GM23338 (cell line): ENCODE measurements at regions not wholly inside any gene's neighbourhood (a gene's known extent, or its start where the extent isn't known, plus 50 kb on each side); places are given as distances from the start of the nearest gene placed in this dataset.

ENCODE experiments used
- CREB1 ChIP-seq: fragments of 250-450 bp; sonication (Bioruptor Pico); IDR thresholded peaks from 2 replicates; pipeline ENCODE4 v1.5.0; 2020; ENCODE audit warnings: low read depth, mild to moderate bottlenecking, moderate library complexity
- EZH2 ChIP-seq: fragments of 200-600 bp; sonication (generic); IDR thresholded peaks from one replicate; pipeline ENCODE4 v1.8.0; 2017; ENCODE audit warnings: antibody characterized with exemption, mild to moderate bottlenecking, low read depth; ENCODE audit not compliant: unreplicated experiment
- EZH2phosphoT487 ChIP-seq: fragments of 200-600 bp; sonication (generic); IDR thresholded peaks from one replicate; pipeline ENCODE4 v1.8.1; 2018; ENCODE audit warnings: antibody characterized with exemption; ENCODE audit not compliant: unreplicated experiment
- JUNB ChIP-seq: IDR thresholded peaks from one replicate; pipeline ENCODE4 v1.6.1; 2016; ENCODE audit warnings: antibody characterized with exemption; ENCODE audit not compliant: unreplicated experiment
- NANOG ChIP-seq: IDR thresholded peaks from 2 replicates; pipeline ENCODE4 v1.6.1; 2016; ENCODE audit warnings: antibody characterized with exemption, borderline replicate concordance
- POLR2AphosphoS5 ChIP-seq: IDR thresholded peaks from 2 replicates; pipeline ENCODE4 v1.6.1; 2016; ENCODE audit warnings: antibody characterized with exemption, low read depth
- TF ChIP-seq, protein P1 (sequence below), 2 experiments: fragments of 200-600 bp in 1 of 2; sonication (generic) in 1 of 2; conservative IDR thresholded peaks; 2 replicates each; pipeline versions ENCODE4 v1.5.1 to v1.6.1; 2016 to 2017; ENCODE audit warnings: antibody characterized with exemption in 2 of 2, low read depth in 2 of 2, mild to moderate bottlenecking in 2 of 2, moderate library complexity in 1 of 2
- TF ChIP-seq, protein P2 (sequence below): IDR thresholded peaks from one replicate; pipeline ENCODE4 v1.6.1; 2018; ENCODE audit warnings: antibody characterized with exemption; ENCODE audit not compliant: unreplicated experiment

DNA sequence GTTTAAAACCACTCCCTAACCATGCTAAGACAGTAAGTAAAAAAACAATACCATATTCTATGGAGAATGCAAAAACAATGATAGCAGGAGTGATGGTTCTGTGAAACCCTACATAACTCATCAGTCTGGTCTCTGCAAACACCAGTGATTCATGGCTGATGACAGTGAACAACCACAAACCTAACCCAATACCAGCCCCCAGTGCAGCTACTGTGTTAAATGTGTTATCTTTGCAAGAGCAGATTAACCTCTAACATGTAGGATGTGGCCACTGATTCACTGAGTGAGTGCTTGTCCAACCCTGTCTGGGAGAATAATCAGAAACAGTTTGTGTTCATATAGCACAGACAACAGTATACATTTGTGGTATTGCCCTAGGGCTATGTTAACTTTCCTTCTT is 100.2 kb upstream of the COG2 start:
- TF ChIP-seq CREB1 (CRISPR knock-in tag) (no peak), EZH2phosphoT487 (no peak), EZH2 (no peak), JUNB (no peak), POLR2AphosphoS5 (no peak), NANOG (no peak)
- TF ChIP-seq, protein P1, sequence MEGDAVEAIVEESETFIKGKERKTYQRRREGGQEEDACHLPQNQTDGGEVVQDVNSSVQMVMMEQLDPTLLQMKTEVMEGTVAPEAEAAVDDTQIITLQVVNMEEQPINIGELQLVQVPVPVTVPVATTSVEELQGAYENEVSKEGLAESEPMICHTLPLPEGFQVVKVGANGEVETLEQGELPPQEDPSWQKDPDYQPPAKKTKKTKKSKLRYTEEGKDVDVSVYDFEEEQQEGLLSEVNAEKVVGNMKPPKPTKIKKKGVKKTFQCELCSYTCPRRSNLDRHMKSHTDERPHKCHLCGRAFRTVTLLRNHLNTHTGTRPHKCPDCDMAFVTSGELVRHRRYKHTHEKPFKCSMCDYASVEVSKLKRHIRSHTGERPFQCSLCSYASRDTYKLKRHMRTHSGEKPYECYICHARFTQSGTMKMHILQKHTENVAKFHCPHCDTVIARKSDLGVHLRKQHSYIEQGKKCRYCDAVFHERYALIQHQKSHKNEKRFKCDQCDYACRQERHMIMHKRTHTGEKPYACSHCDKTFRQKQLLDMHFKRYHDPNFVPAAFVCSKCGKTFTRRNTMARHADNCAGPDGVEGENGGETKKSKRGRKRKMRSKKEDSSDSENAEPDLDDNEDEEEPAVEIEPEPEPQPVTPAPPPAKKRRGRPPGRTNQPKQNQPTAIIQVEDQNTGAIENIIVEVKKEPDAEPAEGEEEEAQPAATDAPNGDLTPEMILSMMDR (conservative IDR thresholded peaks at IDR 0.05; ENCODE audit: low read depth in 2 of 2) = no peak
- TF ChIP-seq, protein P2, sequence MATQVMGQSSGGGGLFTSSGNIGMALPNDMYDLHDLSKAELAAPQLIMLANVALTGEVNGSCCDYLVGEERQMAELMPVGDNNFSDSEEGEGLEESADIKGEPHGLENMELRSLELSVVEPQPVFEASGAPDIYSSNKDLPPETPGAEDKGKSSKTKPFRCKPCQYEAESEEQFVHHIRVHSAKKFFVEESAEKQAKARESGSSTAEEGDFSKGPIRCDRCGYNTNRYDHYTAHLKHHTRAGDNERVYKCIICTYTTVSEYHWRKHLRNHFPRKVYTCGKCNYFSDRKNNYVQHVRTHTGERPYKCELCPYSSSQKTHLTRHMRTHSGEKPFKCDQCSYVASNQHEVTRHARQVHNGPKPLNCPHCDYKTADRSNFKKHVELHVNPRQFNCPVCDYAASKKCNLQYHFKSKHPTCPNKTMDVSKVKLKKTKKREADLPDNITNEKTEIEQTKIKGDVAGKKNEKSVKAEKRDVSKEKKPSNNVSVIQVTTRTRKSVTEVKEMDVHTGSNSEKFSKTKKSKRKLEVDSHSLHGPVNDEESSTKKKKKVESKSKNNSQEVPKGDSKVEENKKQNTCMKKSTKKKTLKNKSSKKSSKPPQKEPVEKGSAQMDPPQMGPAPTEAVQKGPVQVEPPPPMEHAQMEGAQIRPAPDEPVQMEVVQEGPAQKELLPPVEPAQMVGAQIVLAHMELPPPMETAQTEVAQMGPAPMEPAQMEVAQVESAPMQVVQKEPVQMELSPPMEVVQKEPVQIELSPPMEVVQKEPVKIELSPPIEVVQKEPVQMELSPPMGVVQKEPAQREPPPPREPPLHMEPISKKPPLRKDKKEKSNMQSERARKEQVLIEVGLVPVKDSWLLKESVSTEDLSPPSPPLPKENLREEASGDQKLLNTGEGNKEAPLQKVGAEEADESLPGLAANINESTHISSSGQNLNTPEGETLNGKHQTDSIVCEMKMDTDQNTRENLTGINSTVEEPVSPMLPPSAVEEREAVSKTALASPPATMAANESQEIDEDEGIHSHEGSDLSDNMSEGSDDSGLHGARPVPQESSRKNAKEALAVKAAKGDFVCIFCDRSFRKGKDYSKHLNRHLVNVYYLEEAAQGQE = no peak
